ENCODE measurements at regions not wholly inside any gene's neighbourhood (a gene's known extent, or its start where the extent isn't known, plus 50 kb on each side); places are given as distances from the start of the nearest gene placed in this dataset.

DNA sequence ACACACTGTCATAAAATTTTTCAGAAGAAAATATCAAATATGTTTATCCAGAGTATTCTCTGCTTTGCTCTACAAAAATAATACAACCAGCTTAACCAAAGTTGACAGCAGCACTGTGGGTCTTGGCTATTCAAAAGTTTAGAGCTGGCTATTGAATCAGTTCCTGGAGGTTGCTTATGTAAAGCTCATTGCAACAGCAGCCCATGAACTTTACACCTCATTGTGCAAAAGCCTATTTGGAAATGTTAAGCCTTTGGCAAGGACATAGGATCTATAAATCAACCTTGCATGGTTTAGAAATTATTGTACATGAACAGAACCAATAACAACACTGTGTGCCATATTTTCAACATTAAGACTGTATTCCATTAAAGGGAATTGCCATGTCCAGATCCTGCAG lies 714.9 kb downstream of the ADGRL2 start:
- DNase-seq, result peak; percentile 2

DNA sequence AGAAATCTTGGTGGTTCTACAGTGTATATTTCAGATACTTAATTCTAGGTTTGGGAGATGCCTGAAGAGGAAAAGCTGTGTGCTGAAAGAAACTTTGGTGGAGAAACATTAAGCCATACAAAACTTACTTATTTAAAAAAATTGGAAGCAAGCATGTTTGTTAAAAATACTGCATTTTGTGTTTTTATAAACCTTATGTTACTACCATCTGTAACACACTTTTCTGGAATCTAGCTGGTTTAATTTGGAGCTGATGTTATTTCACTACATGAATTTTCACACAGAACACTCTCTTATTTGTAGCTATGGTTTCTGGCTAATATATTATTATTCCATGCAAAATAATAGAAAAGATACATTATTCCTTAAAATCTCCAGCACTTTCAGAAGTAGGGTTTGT lies 710.7 kb downstream of the ADGRL2 start:
- no peak for DNase-seq

GRCh38 chr1:82510431-82510830 lies 709.7 kb downstream of the ADGRL2 start:
- DNase-seq, result no peak

DNA sequence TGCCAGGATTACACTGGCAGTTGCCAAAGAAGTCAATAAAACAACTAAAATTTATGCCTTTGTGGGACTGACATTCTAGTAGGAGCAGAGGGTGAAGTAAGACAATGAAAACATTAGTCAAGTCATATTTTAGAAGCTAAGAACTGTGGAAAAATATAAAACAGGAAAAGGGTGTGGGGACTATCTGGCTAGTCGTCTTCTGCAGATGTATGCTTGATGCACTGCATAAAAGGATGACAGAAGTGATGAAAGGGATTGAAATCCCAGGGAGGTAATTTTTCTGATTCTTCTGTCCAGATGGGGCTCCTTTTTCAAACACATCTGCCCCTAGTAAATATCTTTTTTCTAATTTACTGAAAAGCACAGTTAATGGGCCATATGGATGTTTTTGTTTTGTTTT lies 706.3 kb downstream of the ADGRL2 start:
- DNase-seq, result peak; percentile 58

DNA sequence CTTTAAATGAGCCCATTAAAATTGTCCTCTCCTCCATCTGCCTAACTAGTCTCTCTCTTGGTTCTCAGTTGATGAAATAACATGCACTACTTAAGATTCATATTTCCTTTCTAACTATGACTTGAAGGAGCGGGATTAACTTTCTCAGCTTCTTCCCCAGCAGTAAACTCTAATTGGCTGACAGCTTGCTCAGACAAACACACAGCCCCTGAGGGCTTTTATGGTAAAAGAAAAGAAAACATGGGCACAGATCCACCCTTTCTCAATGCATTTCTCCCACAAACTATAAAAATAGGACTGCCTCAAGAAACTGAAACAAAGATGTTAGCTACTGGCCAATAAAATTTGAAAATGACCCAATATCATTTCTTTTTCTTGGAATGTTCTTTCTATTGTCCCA lies 703.1 kb downstream of the ADGRL2 start:
- no peak for DNase-seq

DNA sequence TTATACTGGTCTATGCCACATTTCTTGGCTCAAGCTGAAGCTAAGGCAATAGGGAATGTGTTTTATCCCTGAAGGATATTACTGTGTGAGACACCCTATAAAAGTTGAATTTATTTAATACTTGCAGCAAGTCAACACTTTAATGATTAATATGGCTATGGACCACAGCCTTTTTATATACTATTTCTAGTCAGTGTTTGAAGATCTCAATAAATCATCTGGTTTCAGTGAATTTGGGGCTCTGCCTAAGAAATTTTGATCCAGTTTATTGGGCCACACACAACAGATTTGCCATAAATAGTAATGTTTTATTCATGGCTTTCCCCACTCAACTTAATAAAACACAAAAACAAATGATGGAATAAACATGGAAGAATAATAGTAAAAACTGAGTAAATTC lies 698.3 kb downstream of the ADGRL2 start:
- no peak for DNase-seq

- DNase-seq, result no peak
Observed at GRCh38 chr1:82494117-82494516, 693.4 kb downstream of the ADGRL2 start.

GRCh38 chr1:82492159-82492558 lies 691.4 kb downstream of the ADGRL2 start:
- DNase-seq, result no peak

DNA sequence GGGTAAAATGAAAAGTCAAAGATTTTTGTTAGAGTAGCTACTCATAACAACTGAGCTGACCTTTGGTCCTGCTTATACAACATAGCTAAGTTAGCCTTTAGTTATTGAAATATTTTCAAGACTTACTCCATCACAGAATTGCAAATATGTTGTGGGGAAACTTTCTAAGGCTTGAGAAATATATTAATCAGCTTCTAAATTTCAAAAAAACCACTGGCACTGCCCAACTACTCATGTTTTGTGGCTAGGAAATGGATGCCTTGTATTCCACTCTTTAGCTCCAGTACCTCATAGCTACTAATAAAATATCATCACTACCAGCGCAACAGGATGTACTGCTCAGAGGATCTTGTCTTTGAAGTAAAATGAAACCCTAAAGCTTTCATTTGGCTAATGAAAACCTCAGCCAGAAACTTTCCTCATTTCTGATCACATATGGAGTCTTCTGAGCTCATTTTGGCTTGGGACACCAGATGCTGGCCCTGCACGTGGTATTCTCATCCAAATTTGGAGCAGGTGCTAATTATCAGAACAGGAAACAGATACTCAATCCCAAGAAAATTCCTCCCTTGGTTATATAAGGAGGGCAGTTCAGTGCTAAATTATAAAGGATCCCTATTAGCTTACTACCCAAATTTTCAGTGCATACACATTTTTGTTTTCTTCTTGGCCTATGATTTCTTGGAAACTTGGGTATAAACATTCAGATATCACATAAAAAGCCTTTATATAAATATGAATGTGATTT lies 690.7 kb downstream of the ADGRL2 start:
- DNase-seq, result no peak

DNA sequence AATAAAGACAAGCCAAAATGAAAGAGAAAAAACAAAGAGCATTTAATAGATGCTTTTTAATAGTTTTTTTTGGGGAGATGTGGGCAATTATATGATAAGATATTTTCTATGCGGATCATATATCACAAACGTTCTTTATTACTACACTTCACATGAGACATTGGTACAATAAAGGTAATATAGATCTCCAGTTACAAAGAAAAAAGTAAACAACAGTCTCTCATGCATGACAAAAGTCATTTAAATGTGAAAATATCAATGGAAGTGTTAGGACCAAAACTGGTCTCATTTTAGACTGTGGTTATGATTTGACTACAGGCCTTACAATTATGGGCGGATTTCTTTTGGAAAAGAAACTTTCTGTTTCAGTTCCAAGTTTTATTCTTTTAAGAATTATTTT lies 687.0 kb downstream of the ADGRL2 start:
- DNase-seq, result no peak

DNA sequence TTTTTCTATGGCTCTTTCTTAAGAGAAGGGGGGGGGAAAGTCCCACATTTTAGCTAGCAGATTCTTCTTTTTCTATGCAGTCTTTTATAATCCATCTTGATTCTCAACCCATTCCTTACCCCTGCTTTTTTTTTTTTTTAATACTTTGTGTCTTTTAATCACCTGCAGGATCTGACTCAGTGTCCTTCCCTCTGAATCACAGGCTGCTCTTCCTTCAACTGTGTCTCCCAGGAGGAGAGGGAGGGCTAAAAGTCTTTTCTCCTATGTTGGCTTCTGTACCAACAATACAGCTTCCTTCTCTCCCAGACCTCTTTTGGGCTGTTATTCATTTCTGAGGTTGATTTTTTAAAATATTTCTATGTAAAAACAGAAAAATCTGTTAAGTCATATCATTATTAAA lies 686.2 kb downstream of the ADGRL2 start:
- DNase-seq, result no peak

DNA sequence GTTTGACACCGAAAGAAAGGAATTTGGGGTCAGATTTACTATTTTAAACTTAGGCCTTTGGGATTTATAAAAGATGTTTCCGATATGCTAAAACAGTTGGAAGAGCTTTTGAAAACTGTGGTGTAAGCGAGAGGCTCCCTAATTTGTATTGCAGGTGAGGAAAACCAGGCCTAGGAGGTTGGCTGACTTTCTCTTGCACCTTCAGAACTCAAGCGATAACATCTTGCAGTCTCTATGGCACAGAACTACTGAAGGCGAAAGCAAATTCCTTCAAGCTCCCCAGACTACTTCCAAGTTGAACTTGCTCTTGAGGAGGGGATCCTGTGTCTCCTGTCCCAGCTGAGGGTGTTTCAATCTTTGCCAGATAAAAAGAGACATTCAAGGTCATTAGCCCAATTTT lies 685.7 kb downstream of the ADGRL2 start:
- DNase-seq, result no peak

DNA sequence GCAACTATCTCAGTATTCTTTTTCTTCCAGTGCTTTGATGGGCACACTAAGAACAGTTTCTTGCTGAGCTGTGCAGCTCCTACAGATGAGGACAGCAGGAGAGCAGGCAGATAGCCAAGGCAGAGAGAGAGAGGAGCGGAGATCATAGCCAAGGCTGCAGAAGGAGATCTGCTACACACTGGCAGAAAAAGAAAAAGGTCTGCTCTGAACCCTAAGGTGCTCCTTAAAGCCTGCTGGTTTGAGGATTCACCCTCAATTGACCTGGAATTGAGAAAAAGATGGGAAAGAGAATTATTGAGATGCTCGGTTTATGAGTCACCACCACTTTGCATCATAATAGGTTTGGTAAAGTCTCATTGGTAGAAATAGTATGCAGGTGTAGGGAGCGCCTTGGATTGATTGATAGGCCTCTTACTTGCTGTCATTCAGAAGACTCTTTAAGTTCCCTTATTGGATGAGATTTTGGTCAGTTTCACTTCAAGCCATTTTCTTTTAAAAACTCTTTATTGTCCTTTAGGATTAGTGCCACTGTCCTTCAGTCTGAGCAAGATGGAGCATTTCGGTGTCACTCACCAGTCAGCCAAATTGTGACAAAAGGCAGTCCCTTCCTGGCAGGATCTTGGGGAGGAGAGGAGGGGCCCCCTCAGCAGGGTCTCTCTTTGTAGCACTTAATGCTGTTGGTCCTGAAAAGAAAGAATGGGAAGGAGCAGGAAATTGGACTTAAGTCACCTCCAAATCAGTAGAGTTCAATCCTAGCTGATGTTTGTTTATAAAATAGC lies 685.0 kb downstream of the ADGRL2 start:
- no peak for DNase-seq

DNA sequence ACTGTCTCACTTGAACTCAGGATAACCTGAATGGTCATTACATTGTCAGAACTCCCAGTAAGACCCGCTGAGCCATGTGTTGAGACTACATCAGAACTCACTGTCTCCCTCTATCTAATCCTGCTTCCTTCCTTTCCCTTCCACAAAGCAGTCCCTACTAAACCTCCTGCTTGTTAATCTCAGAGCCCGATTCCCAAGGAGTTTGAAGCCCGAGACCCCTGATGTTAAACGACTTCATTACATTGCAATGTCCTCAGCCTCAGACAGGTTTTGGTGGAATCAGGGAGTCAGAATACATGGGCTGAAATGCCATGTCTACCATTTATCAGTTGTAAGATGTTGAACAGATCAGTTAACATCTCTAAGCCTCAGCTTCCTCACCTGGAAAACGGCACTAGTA lies 682.4 kb downstream of the ADGRL2 start:
- no peak for DNase-seq

DNA sequence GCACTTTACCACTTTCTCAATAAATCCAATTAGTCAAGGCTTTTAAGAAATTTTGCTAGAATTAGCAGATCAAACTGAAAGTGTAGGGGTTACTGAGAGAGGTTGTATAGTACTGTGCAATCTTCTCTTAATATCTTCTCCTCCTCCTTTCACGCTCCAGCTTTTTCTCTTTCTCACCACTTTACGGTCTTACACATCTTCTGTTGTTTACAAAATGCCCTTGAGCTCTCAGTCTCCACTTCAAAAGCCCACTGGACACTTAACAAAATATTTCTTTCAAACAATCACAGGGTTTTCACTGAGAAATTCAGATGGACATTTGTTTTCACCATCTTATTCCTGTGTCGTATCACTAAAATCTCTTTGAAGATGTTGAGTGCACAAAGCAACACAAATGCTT lies 678.2 kb downstream of the ADGRL2 start:
- DNase-seq, result no peak

- DNase-seq, result no peak
Observed at GRCh38 chr1:82472489-82473131, 671.9 kb downstream of the ADGRL2 start.

- no peak for DNase-seq
Observed at GRCh38 chr1:82466891-82467290, 666.2 kb downstream of the ADGRL2 start.

DNA sequence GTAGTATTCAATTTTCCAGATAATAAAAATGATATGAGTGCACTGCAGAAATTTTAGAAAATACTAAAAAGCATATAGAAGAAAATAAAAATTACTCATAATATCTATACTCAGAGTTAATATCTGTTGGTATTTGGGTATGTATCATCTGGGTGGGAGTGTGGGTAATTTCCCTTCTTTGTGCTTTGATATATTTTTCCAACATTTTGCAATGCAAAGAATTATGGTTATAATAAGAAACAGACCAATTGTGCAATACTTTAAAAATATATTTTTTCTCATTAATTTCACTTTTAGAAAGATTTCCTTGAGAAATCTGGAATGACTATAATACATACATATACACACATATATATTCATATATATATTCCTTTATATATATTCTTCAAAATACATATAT lies 665.7 kb downstream of the ADGRL2 start:
- no peak for DNase-seq

DNA sequence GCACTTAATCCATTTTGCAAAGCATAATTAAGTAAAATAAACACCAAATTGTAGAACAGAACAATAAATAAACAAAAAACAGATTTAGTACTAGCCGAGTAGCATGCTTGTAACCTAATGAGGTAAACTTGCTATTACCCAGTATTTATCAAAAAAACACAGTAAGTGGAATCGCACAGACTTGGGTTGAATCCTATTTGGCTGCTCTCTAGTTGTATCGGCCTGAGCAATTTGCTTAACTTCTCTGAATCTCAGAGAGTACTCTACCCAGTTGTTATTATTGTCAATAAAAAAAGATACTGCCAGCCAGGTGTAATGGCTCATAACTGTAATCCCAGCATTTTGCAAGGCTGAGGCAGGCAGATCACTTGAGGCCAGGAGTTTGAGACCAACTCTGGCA lies 664.3 kb downstream of the ADGRL2 start:
- no peak for DNase-seq

DNA sequence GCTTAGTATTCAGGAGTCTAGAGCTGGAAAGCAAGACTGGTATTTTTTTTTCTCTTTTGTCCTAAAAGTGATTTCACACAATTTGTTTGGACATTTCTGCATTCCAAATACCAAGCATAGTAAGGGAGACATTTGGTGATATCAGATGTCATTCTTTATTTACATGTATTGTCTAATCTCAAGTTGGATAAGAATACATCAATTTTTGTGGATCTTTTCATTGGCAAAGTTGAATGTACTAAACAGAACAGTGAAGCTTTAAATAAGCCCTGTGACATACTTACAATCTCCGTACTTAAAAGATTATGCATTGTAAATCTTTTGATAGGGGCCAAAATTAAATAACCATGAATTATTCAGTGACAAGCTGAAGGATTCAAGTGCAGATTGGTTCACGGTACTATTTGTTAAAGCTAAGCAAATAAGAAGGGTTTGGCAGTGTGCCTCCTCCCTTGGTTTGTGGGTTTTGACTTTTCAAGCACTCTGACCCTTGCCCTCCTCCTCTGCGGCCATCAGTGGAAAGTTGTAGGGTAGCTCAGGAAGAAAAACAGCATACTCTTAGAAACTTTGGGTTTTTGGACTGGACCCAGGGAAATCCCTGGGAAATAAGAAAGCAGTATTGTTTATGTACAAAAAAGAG lies 663.7 kb downstream of the ADGRL2 start:
- DNase-seq, result no peak

DNA sequence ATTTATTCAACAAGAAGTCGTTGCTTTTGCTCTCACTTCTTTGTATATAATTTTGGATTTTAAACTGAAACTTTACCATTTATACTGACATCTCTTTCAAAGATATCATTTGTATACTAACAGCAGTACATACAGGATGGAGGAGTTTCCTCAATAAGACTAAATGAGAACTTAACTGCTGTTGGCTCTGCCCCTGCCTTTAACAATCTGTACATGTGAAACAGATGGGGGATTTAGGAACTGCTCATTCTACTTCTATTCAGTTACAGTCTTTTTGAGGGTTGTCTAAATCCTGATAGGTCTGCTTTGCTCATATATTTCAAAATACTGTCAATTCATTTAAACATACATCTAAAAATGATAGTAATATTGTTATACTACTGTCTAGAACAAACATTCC lies 663.2 kb downstream of the ADGRL2 start:
- DNase-seq, result peak; percentile 19

GRCh38 chr1:82462366-82462765 lies 661.6 kb downstream of the ADGRL2 start:
- DNase-seq, result no peak

DNA sequence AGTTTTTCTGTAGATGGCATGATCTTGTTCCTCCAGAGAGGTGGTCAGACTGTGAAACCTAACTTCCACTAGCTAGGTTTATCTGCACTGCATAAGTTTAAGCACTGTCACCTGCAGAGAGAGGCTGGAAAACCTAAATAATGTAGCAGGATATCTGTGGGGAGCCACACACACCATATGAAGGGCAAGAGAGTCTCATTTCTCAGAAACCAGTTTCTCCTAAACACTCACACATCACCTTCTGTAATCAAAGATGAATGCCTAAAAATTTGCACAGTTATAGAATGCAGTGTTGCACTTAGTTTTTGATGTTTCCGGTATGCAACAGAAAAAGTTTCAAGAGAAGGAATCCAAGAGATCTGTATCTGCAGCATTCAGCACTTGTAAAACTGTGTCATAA lies 654.6 kb downstream of the ADGRL2 start:
- no peak for DNase-seq

DNA sequence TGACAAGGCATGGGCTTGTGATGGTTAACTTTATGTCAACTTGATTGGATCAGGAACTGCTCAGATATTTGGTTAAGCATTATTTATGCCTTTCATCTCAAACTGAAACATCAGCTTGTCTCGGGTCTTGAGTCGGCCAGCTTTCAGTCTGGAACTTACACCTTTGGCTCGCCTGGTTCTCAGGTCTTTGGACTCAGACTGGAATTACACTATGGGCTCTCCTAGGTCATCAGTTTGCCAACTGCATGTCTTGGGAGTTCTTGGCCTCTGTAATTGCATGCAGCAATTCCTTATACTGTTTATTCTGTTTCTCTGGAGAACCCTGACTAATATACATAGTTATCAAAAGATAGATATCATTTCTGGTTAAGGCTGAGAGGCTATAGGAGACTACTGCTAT lies 653.7 kb downstream of the ADGRL2 start:
- no peak for DNase-seq
